RWPE2 (cell line): ENCODE measurements at regions not wholly inside any gene's neighbourhood (a gene's known extent, or its start where the extent isn't known, plus 50 kb on each side); places are given as distances from the start of the nearest gene placed in this dataset.

ENCODE experiments used
- ATAC-seq: fragments of 200-7000 bp; cut with Tn5 transposase; 3 replicates; pipeline ENCODE4 v1.9.1; 2021; ENCODE audit warnings: low read depth
- DNase-seq: peaks from one replicate; pipeline ENCODE4 v3.0.0-alpha.2; 2020; ENCODE audit warnings: low spot score
- H3K27ac ChIP-seq: fragments of 450-650 bp; 2 replicates; pipeline ENCODE4 v1.5.1; 2017; ENCODE audit warnings: mild to moderate bottlenecking; ENCODE audit not compliant: poor library complexity, severe bottlenecking
- H3K27me3 ChIP-seq: fragments of 250-450 bp; sonication (Bioruptor Pico); 2 replicates; pipeline ENCODE4 v1.5.1; 2021; ENCODE audit warnings: mild to moderate bottlenecking, moderate library complexity; ENCODE audit not compliant: insufficient read depth, poor library complexity, severe bottlenecking
- H3K36me3 ChIP-seq: fragments of 250-450 bp; sonication (Bioruptor Pico); 2 replicates; pipeline ENCODE4 v1.5.1; 2020; ENCODE audit warnings: low read depth, mild to moderate bottlenecking, moderate library complexity
- H3K4me1 ChIP-seq: fragments of 250-450 bp; sonication (Bioruptor Pico); 2 replicates; pipeline ENCODE4 v1.5.1; 2021; ENCODE audit warnings: mild to moderate bottlenecking, moderate library complexity; ENCODE audit not compliant: insufficient read depth, poor library complexity, severe bottlenecking
- H3K4me3 ChIP-seq: fragments of 250-450 bp; sonication (Bioruptor Pico); 2 replicates; pipeline ENCODE4 v1.5.1; 2021; ENCODE audit warnings: mild to moderate bottlenecking, moderate library complexity; ENCODE audit not compliant: severe bottlenecking
- H3K9me3 ChIP-seq: fragments of 250-450 bp; sonication (Bioruptor Pico); 2 replicates; pipeline ENCODE4 v1.5.1; 2021; ENCODE audit warnings: mild to moderate bottlenecking, moderate library complexity; ENCODE audit not compliant: severe bottlenecking
- TF ChIP-seq, protein P1 (sequence below): fragments of 450-650 bp; IDR thresholded peaks from one replicate; pipeline ENCODE4 v1.5.1; 2017; ENCODE audit warnings: mild to moderate bottlenecking, moderate library complexity; ENCODE audit not compliant: poor library complexity, severe bottlenecking

DNA sequence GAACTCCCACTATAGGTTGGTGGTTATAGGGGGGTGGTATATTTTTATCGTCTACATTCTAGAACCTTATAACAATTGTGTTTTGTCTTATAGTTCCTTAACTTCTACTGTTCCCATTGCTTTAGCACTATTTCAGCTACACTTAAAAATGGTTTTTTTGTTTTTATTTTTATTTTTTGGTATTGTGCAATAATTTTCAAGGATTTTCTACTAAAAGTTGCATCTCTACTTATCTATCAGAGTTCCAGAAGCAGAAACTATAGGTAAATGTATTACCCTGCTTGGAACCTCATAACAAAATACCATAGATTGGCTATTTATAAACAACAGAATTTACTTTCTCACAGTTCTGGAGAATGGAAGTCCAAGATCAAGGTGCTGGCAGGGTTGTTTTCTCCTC is 981.6 kb upstream of the CNTNAP5 start:
- H3K36me3 ChIP-seq: no peaks in the 10 kb centered on the region
- no peaks in the 10 kb centered on the region for H3K9me3 ChIP-seq
- H3K27ac ChIP-seq: no peak overlapping the region
- ATAC-seq: no peak
- DNase-seq: no peak
- no peak overlapping the region for H3K4me3 ChIP-seq
- H3K4me1 ChIP-seq: no peaks in the 10 kb centered on the region
- TF ChIP-seq, protein P1, sequence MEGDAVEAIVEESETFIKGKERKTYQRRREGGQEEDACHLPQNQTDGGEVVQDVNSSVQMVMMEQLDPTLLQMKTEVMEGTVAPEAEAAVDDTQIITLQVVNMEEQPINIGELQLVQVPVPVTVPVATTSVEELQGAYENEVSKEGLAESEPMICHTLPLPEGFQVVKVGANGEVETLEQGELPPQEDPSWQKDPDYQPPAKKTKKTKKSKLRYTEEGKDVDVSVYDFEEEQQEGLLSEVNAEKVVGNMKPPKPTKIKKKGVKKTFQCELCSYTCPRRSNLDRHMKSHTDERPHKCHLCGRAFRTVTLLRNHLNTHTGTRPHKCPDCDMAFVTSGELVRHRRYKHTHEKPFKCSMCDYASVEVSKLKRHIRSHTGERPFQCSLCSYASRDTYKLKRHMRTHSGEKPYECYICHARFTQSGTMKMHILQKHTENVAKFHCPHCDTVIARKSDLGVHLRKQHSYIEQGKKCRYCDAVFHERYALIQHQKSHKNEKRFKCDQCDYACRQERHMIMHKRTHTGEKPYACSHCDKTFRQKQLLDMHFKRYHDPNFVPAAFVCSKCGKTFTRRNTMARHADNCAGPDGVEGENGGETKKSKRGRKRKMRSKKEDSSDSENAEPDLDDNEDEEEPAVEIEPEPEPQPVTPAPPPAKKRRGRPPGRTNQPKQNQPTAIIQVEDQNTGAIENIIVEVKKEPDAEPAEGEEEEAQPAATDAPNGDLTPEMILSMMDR: no peak
- H3K27me3 ChIP-seq: peaks cover 3% of the 10 kb centered on the region

DNA sequence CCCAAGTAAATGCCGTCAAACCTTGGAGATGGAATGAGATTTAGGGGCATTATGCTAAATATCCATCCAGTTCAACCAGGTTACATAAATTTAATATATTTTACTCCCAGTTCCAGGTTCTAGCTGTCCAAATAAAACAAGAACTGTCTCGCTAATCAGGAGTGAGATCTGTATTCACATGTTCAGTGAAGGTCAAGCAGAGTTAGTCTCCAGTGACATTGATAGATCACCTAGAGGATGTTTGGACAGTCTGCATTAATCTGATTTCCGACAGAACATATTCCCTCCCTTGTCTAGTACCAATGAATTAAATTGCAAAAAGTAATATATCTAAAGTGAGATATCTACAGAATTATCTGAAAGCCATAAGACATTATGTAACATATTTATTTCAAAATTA is 979.4 kb upstream of the CNTNAP5 start:
- Histone ChIP-seq H3K4me3 (no peak overlapping the region), H3K36me3 (no peaks in the 10 kb centered on the region), H3K27ac (no peak overlapping the region), H3K27me3 (peaks cover 7% of the 10 kb centered on the region), H3K4me1 (no peaks in the 10 kb centered on the region), H3K9me3 (no peaks in the 10 kb centered on the region)
- no peak for ATAC-seq
- no peak for DNase-seq
- TF ChIP-seq, protein P1: no peak

DNA sequence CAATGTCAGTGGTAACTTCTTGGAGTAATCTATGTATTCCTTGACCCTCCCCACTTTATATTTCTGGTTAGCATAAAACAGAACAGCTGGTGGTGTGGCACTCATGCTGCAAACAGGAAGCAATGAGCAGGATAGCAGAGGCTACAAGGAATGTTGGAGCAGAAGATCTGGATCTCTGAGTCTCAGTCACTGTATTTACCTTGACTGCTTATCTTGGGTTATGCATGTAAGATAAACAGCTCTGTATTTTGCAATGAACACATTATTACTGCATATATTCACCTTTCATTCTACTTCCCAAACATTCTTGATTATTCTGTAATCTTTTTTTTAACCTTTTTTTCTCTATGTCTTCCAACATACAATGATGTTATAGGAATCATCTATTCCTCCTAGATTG is 977.9 kb upstream of the CNTNAP5 start:
- Histone ChIP-seq H3K27me3 (peaks cover 7% of the 10 kb centered on the region), H3K27ac (no peak overlapping the region), H3K36me3 (no peaks in the 10 kb centered on the region), H3K9me3 (no peaks in the 10 kb centered on the region), H3K4me1 (no peaks in the 10 kb centered on the region), H3K4me3 (no peak overlapping the region)
- TF ChIP-seq, protein P1: no peak
- ATAC-seq (no peak), DNase-seq (no peak)

DNA sequence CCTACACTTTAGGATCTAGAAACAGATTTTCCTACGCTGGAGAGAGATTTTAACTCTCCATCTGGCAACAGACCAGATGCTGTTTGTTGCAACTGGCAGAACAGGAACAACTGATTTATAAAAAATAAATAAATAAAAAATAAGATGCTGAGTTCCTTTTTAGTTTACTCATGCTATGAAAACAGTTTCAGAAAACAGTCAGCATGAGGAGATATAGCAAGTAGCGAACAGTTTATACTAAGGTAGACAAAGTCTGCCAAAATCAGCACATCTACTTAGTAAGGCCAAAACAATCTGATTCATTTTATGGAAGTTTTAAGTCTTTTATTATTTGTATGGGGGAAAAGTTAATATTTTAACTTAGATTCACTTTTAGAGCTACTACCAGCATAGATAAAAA is 974.0 kb upstream of the CNTNAP5 start:
- DNase-seq: no peak
- Histone ChIP-seq H3K4me1 (no peaks in the 10 kb centered on the region), H3K27me3 (peaks cover 14% of the 10 kb centered on the region), H3K9me3 (no peaks in the 10 kb centered on the region), H3K27ac (no peak overlapping the region), H3K36me3 (no peaks in the 10 kb centered on the region), H3K4me3 (no peak overlapping the region)
- TF ChIP-seq, protein P1: no peak
- no peak for ATAC-seq

DNA sequence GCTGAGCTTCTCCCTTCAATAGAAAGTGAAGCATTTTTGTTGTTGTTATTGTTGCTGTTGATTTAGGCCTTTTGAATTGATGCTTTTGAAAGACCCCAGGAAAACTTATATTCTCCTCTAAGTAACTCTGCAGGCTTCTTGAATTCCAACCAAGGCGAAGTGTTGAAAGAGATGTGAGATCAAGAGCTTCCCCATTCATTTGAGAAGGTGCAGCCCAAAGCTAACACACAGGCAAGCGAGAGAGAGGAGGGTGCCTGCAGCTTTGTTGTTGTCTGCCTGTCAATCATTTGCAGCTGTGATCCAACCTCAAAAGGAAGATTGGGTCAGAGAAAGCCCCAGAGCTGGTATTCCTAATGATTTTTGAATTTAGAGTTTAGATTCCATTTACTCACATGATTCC is 963.6 kb upstream of the CNTNAP5 start:
- Histone ChIP-seq H3K27ac (no peak overlapping the region), H3K4me1 (no peaks in the 10 kb centered on the region), H3K36me3 (no peaks in the 10 kb centered on the region), H3K27me3 (peaks cover 5% of the 10 kb centered on the region), H3K4me3 (no peak overlapping the region), H3K9me3 (no peaks in the 10 kb centered on the region)
- TF ChIP-seq, protein P1: no peak
- DNase-seq: no peak
- ATAC-seq: no peak
